IMR-90 (cell line): ENCODE measurements at regions not wholly inside any gene's neighbourhood (a gene's known extent, or its start where the extent isn't known, plus 50 kb on each side); places are given as distances from the start of the nearest gene placed in this dataset.

Source experiments
- ATAC-seq: fragments of 200-7000 bp; cut with Tn5 transposase; 2 replicates; pipeline ENCODE4 v1.9.1; 2020; ENCODE audit warnings: low read depth, mild to moderate bottlenecking, moderate library complexity
- BruUV-seq: library from RNA; stranded (reverse); fragments of 400-500 nt; replicated peaks from 2 replicates; lab custom pipeline; 2021; lab: Mats Ljungman, UMichigan
- CTCF ChIA-PET: fragments of 300-600 bp; formaldehyde crosslinking; extraction: SDS; loops from one replicate; lab custom pipeline; 2021; ENCODE audit warnings: antibody characterized with exemption; lab: Yijun Ruan, JAX
- POLR2A ChIA-PET: fragments of 300-600 bp; sonication (Branson Sonifier 250); formaldehyde crosslinking; loops from one replicate; lab custom pipeline; 2022; ENCODE audit warnings: antibody characterized with exemption; ENCODE audit not compliant: unreplicated experiment; lab: Charles Lee
- DNase-seq: peaks from one replicate; pipeline ENCODE4 v3.0.0; 2013
- H2AFZ ChIP-seq: replicated peaks from 2 replicates; pipeline ENCODE3; 2013; ENCODE audit warnings: low read length, mild to moderate bottlenecking; ENCODE audit not compliant: poor library complexity
- H2AK5ac ChIP-seq: 2 replicates; pipeline ENCODE4 v1.6.1; 2013; ENCODE audit warnings: low read depth, low read length, inconsistent platforms
- H2AK9ac ChIP-seq: replicated peaks from 2 replicates; pipeline ENCODE3; 2013; ENCODE audit warnings: mild to moderate bottlenecking, low read depth, low read length, moderate library complexity; ENCODE audit not compliant: poor library complexity
- H2BK120ac ChIP-seq: 2 replicates; pipeline ENCODE4 v1.6.1; 2013; ENCODE audit warnings: low read depth, low read length, inconsistent platforms
- H2BK15ac ChIP-seq: 3 replicates; pipeline ENCODE4 v1.6.1; 2013; ENCODE audit warnings: low read depth, low read length, inconsistent platforms
- H2BK20ac ChIP-seq: 2 replicates; pipeline ENCODE4 v1.6.1; 2013; ENCODE audit warnings: low read depth, mild to moderate bottlenecking, inconsistent platforms, low read length, moderate library complexity
- H2BK5ac ChIP-seq: 2 replicates; pipeline ENCODE4 v1.6.1; 2013; ENCODE audit warnings: mild to moderate bottlenecking, low read depth, low read length, inconsistent platforms; ENCODE audit not compliant: poor library complexity, severe bottlenecking
- H3K14ac ChIP-seq: replicated peaks from 2 replicates; pipeline ENCODE4 v1.6.1; 2013; ENCODE audit warnings: low read depth, low read length, inconsistent platforms
- H3K18ac ChIP-seq: 2 replicates; pipeline ENCODE4 v1.6.1; 2013; ENCODE audit warnings: low read depth, low read length, control low read depth
- H3K23ac ChIP-seq: 2 replicates; pipeline ENCODE4 v1.6.1; 2013; ENCODE audit warnings: low read depth, low read length, inconsistent platforms
- H3K27ac ChIP-seq: 2 replicates; pipeline ENCODE4 v1.5.1; 2013; ENCODE audit warnings: mild to moderate bottlenecking, control low read depth, low read length; ENCODE audit not compliant: insufficient read depth
- H3K27me3 ChIP-seq: 2 replicates; pipeline ENCODE4 v1.6.1; 2013; ENCODE audit warnings: low read length; ENCODE audit not compliant: control insufficient read depth, insufficient read depth
- H3K36me3 ChIP-seq: 2 replicates; pipeline ENCODE4 v1.6.1; 2013; ENCODE audit warnings: low read length, mixed read lengths; ENCODE audit not compliant: control insufficient read depth, insufficient read depth
- H3K4ac ChIP-seq: 2 replicates; pipeline ENCODE4 v1.6.1; 2013; ENCODE audit warnings: low read depth, low read length, inconsistent platforms
- H3K4me1 ChIP-seq: 2 replicates; pipeline ENCODE4 v1.6.1; 2013; ENCODE audit warnings: low read length, mixed read lengths; ENCODE audit not compliant: control insufficient read depth, insufficient read depth
- H3K4me2 ChIP-seq: 2 replicates; pipeline ENCODE4 v1.6.1; 2013; ENCODE audit warnings: low read depth, mild to moderate bottlenecking, control low read depth, low read length, moderate library complexity
- H3K4me3 ChIP-seq: 2 replicates; pipeline ENCODE4 v1.5.1; 2013; ENCODE audit warnings: low read depth, mild to moderate bottlenecking, control low read depth, low read length, moderate library complexity; ENCODE audit not compliant: insufficient read depth
- H3K56ac ChIP-seq: 2 replicates; pipeline ENCODE4 v1.6.1; 2013; ENCODE audit warnings: low read length, inconsistent platforms; ENCODE audit not compliant: insufficient read depth; ENCODE audit errors: extremely low read depth
- H3K79me1 ChIP-seq, 2 experiments: 2 replicates each; pipeline ENCODE4 v1.6.1; 2013; ENCODE audit warnings: low read length in 2 of 2, inconsistent platforms in 1 of 2, low read depth in 1 of 2
- H3K9ac ChIP-seq: 2 replicates; pipeline ENCODE4 v1.6.1; 2013; ENCODE audit warnings: low read depth, low read length, control low read depth
- H3K9me1 ChIP-seq: 2 replicates; pipeline ENCODE4 v1.6.1; 2013; ENCODE audit warnings: low read length, inconsistent platforms; ENCODE audit not compliant: insufficient read depth
- H3K9me3 ChIP-seq: 2 replicates; pipeline ENCODE4 v1.6.1; 2013; ENCODE audit warnings: low read length; ENCODE audit not compliant: control insufficient read depth, insufficient read depth
- H4K20me1 ChIP-seq: 2 replicates; pipeline ENCODE4 v1.6.1; 2013; ENCODE audit warnings: low read length, inconsistent platforms; ENCODE audit not compliant: insufficient read depth
- H4K5ac ChIP-seq: 2 replicates; pipeline ENCODE4 v1.6.1; 2013; ENCODE audit warnings: mild to moderate bottlenecking, low read depth, low read length, control low read depth
- H4K8ac ChIP-seq, 2 experiments: 2 replicates each; pipeline ENCODE4 v1.6.1; 2013; ENCODE audit warnings: low read depth in 2 of 2, low read length in 2 of 2, control low read depth in 1 of 2, inconsistent platforms in 1 of 2
- H4K91ac ChIP-seq: 2 replicates; pipeline ENCODE4 v1.6.1; 2013; ENCODE audit warnings: low read depth, low read length, inconsistent platforms; ENCODE audit not compliant: insufficient read depth
- BHLHE40 ChIP-seq: fragments of 150-350 bp; IDR thresholded peaks from 2 replicates; pipeline ENCODE4 v1.6.1; 2016; ENCODE audit warnings: mild to moderate bottlenecking, low read depth, low read length
- CHD1 ChIP-seq: IDR thresholded peaks from 2 replicates; pipeline ENCODE4 v1.6.1; 2012; ENCODE audit warnings: low read depth, low read length, improper control_type of control experiment
- FOS ChIP-seq: fragments of 150-350 bp; IDR thresholded peaks from 2 replicates; pipeline ENCODE4 v1.6.1; 2016; ENCODE audit warnings: low read depth, low read length
- MAFK ChIP-seq: IDR thresholded peaks from 2 replicates; pipeline ENCODE4 v1.6.1; 2012; ENCODE audit warnings: low read depth, low read length, improper control_type of control experiment
- MXI1 ChIP-seq: IDR thresholded peaks from 2 replicates; pipeline ENCODE4 v1.6.1; 2012; ENCODE audit warnings: low read depth, mild to moderate bottlenecking, low read length, moderate library complexity, borderline replicate concordance
- POLR2A ChIP-seq: IDR thresholded peaks from 2 replicates; pipeline ENCODE4 v1.6.1; 2012; ENCODE audit warnings: mild to moderate bottlenecking, low read depth, low read length
- RAD21 ChIP-seq: IDR thresholded peaks from 2 replicates; pipeline ENCODE4 v1.6.1; 2012; ENCODE audit warnings: low read length, improper control_type of control experiment
- RFX5 ChIP-seq: IDR thresholded peaks from 2 replicates; pipeline ENCODE4 v1.8.0; 2012; ENCODE audit warnings: low read depth, mild to moderate bottlenecking, low read length, moderate library complexity
- SMC3 ChIP-seq: fragments of 150-350 bp; IDR thresholded peaks from 2 replicates; pipeline ENCODE4 v1.6.1; 2016; ENCODE audit warnings: low read depth, mild to moderate bottlenecking, antibody characterized with exemption, low read length, moderate library complexity
- WGBS, 2 experiments: methylation state at CpG; one replicate each; pipeline versions ENCODE4 v1.1.5 to v1.1.7; 2013; ENCODE audit warnings: missing lambda C conversion rate in 2 of 2; ENCODE audit not compliant: insufficient read length in 1 of 2; ENCODE audit errors: extremely low coverage in 2 of 2; 5-methylcytosine and 5-hydroxymethylcytosine counted together
- dilution Hi-C: fragments of 300-500 bp; cut with HindIII; formaldehyde crosslinking; loops from one replicate; pipeline ENCODE4 v1.14.3; 2018; ENCODE audit warnings: low sequenced_read_pairs; ENCODE audit not compliant: unreplicated experiment
- in situ Hi-C: fragments of 300-500 bp; cut with MboI; formaldehyde crosslinking; loops from 3 replicates; pipeline ENCODE4 v1.14.3; 2019; ENCODE audit warnings: low sequenced_read_pairs, inconsistent platforms, mixed read lengths
- intact Hi-C: fragments of 100-400 bp; cut with micrococcal nuclease; formaldehyde crosslinking; loops from 2 replicates; pipeline ENCODE4 v1.10.0; 2022

DNA sequence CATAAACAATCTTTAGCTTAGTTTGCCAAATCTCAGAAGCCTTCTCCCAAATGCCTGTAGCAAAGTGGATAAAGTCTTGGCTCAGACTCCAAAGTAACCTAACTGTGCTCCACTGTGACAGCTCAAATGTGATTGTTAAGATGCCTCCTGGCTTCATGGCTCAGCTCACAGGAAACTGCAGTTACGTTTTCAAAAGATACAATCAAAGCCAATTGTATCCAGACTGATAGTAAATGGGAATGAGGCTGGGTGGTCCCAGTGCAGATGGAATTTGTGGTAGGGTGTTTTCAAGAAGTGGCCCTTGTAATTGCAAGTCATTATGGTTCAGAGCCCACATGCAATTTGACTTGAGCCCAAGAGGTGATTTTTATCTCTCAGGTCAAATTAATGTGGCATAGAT, 151.2 kb upstream of the TAB2 start:
- CTCF ChIA-PET, result no interaction called here

More for the DNA sequence above, 151.2 kb upstream of the TAB2 start:
- Histone ChIP-seq H4K91ac (no peak overlapping the region), H4K5ac (no peak overlapping the region), H3K27me3 (peaks cover 24% of the 10 kb centered on the region), H2BK120ac (no peak overlapping the region), H2AK5ac (no peak overlapping the region), H3K9ac (no peak overlapping the region), H2BK20ac (no peak overlapping the region), H3K4me2 (no peak overlapping the region), H2AK9ac (no peak overlapping the region), H2BK5ac (no peak overlapping the region), H3K4me3 (no peak overlapping the region), H4K20me1 (no peaks in the 10 kb centered on the region), H3K23ac (no peak overlapping the region), H3K27ac (no peak overlapping the region), H3K4ac (no peak overlapping the region), H3K4me1 (no peaks in the 10 kb centered on the region; the same call in 1 of the 2 replicates), H3K14ac (no peak overlapping the region), H4K8ac (no peak overlapping the region), H2AFZ (no peak overlapping the region), H3K9me3 (no peaks in the 10 kb centered on the region), H3K56ac (no peak overlapping the region), H3K18ac (no peak overlapping the region), H3K36me3 (no peaks in the 10 kb centered on the region), H2BK15ac (no peak overlapping the region), H3K9me1 (no peaks in the 10 kb centered on the region), H3K79me1 (no peaks in the 10 kb centered on the region)
- no TSS peak for BruUV-seq
- TF ChIP-seq MXI1 (no peak), RAD21 (no peak), BHLHE40 (no peak), CHD1 (no peak), RFX5 (no peak), SMC3 (no peak), MAFK (no peak), FOS (no peak), POLR2A (no peak)
- no peak for DNase-seq
- intact Hi-C loops, result no loop called here
- ATAC-seq, result no peak
- dilution Hi-C loops, result no loop called here
- no CpG with 5 or more reads among the region's 1 CpG for WGBS, 2 experiments
- in situ Hi-C loops, result no loop called here
- POLR2A ChIA-PET, result no interaction called here
